GM12873 (cell line): ENCODE measurements at regions not wholly inside any gene's neighbourhood (a gene's known extent, or its start where the extent isn't known, plus 50 kb on each side); places are given as distances from the start of the nearest gene placed in this dataset.

Experiments
- TF ChIP-seq, protein P1 (sequence below): IDR thresholded peaks from 2 replicates; pipeline ENCODE4 v1.5.1; 2012; ENCODE audit warnings: low read depth, mild to moderate bottlenecking, moderate library complexity, low read length, control low read depth; ENCODE audit not compliant: insufficient read depth; ENCODE audit errors: missing control alignments

DNA sequence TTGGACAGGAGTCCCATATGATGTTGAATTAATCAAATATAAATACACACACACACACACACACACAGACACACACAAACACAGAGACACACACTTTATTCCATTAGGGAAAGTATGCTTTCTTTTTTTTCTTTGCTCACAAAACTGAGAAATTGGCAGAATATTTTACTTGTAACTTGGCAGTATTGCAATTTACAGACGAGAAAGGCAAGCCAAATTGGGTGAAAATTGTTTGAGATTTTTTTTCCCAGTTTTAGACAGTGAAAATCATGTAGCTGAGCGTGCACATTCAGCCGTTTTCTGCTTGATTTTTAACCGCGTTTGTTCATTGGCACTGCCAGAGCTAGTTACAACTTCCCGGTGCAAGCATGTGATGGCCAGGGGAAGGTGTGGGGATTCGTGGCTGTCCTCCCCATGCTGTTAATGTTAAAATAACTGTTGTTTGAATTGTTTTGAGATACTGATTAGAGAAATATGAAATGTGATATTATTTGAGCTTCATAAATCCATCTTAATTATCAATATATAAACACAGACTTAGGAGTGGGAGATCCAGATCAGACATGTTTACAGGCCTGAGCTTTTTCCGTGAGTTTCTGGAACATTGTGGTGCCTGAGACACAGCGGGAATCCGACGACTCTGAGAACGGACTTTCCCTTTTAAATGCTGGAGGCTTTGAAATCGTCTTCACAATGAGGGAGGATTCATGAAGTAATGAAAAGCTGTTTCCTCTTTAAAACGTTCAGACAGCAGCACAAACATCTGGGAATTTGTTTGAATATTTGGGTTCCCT, 125.5 kb downstream of the KCNRG start:
- TF ChIP-seq, protein P1, sequence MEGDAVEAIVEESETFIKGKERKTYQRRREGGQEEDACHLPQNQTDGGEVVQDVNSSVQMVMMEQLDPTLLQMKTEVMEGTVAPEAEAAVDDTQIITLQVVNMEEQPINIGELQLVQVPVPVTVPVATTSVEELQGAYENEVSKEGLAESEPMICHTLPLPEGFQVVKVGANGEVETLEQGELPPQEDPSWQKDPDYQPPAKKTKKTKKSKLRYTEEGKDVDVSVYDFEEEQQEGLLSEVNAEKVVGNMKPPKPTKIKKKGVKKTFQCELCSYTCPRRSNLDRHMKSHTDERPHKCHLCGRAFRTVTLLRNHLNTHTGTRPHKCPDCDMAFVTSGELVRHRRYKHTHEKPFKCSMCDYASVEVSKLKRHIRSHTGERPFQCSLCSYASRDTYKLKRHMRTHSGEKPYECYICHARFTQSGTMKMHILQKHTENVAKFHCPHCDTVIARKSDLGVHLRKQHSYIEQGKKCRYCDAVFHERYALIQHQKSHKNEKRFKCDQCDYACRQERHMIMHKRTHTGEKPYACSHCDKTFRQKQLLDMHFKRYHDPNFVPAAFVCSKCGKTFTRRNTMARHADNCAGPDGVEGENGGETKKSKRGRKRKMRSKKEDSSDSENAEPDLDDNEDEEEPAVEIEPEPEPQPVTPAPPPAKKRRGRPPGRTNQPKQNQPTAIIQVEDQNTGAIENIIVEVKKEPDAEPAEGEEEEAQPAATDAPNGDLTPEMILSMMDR: no peak

DNA sequence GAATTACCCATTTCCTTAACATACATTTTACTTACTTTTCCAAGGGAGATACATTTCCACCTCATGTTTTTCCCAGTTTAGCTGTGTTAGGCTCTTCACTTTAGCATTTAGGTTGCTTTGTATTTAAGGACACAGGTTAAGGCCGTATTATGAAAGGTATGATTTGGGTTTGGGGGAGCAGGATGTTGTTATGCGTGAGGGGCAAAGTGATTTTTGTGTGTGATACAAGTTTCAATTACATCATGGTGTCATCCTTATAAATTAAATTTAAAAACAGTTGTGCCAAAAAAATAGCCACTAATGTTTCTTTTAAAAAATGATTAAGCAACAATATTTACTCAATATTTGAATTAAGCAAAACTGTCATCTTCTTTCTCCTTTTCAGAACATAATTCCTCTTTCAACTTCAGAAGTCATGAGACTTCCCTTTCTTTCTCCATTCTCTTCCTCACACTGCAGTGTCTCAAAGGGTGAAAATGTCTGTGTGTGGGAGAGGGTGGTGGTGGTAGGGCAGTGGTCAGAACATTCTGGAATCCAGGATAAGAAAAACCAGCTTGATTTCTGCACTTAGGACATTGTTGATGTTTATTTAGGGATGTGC, 126.2 kb downstream of the KCNRG start:
- TF ChIP-seq, protein P1: no peak

GRCh38 chr13:50144246-50145160, 129.3 kb downstream of the KCNRG start:
- TF ChIP-seq, protein P1: no peak

GRCh38 chr13:50149214-50149613, 134.0 kb downstream of the KCNRG start:
- TF ChIP-seq, protein P1: no peak

- TF ChIP-seq, protein P1: no peak
These were observed 134.7 kb downstream of the KCNRG start for GRCh38 chr13:50149932-50150331.

DNA sequence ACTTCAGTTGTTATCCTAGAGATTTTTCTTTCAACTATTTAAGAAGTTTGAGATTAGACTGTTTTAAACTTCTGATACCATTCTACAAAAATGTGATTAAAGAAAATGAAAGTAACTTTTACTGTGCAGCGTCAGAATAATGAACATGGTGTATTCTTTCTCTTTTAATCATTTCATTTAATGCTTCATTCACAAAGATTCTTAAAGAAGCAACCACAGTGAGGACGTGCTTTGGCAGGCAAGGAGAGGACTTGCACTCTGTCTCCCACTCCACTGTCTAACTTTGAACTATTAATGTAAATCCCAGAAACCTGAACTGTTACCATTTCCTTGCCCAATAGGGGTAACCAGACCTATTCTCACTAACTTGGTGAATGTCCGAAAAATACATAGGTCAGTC, 137.0 kb downstream of the KCNRG start:
- TF ChIP-seq, protein P1: no peak
